ENCODE measurements at regions not wholly inside any gene's neighbourhood (a gene's known extent, or its start where the extent isn't known, plus 50 kb on each side); places are given as distances from the start of the nearest gene placed in this dataset.

- TF ChIP-seq CTCF (IDR thresholded peaks at IDR 0.05) (no peak), CREB1 (CRISPR knock-in tag; IDR thresholded peaks at IDR 0.05) (no peak), ZNF121 (CRISPR knock-in tag; IDR thresholded peaks at IDR 0.05) (no peak)
Observed at GRCh38 chrX:78592030-78592429, 67.1 kb downstream of the RTL3 start.
